NCI-H2171 treated with DMSO at 0.1 percent for 48 hours (cell line): ENCODE measurements at regions not wholly inside any gene's neighbourhood (a gene's known extent, or its start where the extent isn't known, plus 50 kb on each side); places are given as distances from the start of the nearest gene placed in this dataset.
"Not testable (repeated sequence)": the region's sequence is repeated elsewhere in the genome, so short reads cannot be mapped to it uniquely, and the experiment has no call there.

ENCODE experiments used
- DNase-seq: peaks from one replicate; lab custom pipeline; 2025; lab: John Stamatoyannopoulos, UW

DNA sequence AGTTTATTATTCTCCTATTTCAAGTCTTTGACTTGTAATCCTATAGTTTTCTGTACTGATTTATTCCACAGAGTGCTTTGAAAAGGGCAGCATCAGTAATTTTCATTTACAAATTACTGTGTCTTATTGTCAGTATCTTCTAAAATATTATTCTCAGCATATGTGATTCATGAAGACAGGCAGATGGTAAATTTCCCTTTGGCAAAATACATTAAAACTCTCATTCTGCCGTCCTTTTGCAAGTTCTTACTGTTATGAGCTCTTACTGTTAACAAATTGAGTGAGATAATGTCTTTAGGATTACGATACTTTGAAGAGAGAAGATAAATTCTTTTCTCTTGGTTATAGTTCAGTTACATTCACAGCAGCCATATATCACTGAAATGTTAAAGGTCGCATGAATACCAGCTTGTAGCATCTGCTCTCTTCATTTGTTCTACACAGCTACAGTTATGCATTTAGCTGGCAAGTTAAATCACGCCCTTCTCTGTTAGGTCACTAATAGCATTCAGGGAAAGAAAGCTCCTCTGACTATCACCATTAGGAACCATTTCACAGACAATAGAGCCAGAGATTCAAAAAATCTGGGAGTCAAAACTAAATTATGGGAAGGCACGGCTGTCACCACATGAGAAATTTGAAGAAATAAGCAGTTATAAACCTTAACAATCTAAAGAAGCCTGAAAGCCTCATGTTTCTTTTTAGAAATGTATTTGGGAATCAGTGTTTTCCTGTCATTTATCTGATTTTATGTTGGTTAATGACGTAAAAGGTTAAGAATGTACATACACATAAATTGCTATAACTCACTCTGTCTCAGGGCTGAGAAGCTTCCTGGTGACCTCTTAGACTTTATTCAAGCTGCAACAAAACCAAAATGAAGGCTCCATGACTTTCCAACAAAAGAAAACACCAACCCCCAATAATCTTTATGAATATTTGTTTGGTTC, 109.6 kb upstream of the SP4 start:
- no peak for DNase-seq

DNA sequence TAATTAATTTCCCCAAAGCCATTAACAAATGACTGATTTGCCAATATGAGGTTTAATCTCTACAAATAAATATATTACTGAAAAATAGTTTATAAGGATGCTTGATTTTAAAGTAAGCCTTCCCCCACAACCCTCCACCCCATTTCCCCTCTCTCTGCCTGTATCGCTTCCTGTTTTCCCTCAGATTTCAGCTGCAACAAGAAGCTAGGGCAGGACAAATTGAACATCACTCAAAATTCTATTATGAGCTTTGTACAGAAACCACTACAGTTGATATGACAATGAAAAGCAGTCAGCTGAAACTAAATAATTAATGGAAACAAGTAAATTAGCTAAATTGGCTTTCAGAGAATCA, 109.0 kb upstream of the SP4 start:
- no peak for DNase-seq

DNA sequence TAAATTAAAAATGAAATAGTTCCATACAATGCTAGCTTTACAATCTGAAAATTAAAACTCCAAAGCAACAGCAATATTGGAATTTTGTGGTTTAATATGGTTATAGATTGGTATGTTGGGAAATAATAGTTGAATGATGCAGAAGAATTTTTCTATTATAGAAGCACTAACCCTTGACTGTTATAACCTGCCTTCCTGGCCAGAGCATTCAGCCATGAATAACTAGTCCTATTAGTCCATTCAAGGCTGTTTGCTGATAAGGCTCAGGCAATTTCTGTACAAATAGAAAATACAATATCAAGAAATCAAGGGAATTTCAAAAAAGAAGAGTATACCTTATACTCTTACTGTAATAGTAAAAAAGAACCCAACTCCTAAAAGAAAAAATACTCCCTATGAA, 101.6 kb upstream of the SP4 start:
- no peak for DNase-seq

DNA sequence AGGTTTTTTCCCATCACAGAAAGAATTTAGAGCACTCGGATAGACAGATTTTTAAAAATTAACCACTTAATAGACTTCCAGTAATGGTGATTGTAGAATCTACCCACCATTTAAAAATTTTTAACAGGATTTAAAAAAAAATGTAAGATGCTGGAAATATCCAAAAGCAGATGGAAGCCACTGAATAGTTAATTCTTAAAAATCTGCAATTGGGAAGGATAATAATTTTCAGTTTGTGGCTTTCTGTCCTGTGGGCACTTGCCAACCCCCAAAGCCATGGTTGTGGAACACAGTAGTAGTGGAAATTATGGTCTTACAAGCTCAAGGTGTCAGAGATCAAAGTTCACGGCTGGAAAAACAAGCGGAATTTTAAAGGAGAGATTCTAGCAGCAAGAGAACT, 101.0 kb upstream of the SP4 start:
- no peak for DNase-seq

DNA sequence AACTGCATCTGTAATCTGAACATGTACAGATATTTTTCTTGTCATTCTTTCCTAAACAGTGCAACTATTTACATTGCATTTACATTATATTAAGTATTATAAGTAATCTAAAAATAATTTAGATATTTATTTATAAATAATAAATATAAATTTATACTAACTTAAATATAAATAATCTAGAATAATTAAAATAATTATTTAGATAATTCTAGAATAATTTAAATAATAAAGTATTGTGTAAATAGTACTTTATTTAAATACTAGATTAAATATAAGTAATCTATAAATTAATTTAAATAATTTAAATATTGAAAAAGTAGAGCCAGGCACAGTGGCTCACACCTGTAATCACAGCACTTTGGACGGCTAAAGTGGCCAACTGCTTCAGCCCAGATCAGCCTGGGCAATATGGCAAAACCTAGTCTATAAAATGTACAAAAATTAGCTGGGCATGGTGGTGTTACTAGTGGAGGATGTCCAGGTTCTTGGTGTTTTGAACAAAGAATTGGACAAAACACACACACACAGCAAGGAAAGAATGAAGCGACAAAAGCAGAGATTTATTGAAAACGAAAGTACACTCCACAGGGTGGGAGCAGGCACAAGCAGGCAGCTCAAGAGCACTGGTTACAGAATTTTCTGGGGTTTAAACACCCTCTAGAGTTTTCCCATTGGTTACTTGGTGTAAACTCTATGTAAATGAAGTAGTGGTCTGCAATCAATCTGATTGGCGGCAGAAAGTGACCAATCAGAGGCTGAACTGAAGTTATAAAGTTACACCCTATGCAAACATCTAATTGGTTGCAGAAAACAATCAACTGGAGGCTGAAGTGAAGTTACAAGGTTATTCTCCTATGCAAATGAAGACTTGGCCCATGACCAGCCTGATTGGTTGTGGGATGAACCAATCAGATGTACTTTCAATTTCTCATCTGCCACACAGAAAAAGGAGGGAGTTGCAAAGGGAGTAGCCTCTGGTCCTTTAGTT, 100.2 kb upstream of the SP4 start:
- DNase-seq = no peak

DNA sequence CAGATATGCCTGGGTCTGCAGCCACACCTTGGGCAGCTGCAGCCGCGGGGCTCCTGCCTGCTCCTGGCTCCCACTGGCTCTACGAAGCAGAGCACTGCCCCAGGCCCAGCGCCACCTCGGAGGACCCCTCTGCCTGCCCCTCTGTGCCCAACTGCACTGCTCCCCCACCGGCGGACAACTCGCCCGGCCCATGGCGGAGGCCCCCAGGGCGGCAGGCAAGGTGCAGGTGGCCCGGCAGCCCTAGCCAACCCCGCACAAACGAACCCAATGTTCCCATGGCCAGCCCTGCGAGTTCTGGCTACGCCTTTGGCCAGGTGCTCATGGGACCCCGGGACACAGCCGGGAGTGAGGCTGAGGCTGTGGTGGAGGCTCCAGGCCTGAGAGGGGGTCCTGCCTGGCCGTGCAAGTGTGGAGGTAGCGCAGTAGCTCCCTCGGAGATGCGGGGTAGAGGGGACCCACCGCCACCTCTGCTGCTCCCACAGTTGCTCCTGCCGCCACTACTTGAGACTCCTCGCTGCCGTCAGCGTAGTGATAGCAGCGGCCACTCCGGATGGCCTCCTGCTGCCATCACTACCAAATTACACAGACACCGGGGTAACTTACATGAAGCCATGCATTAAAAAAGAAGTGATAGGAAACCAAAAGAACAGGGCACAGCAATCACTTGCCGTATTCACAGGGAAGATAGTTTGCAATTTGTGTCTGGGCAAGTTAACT, 97.3 kb upstream of the SP4 start:
- DNase-seq = no peak

DNA sequence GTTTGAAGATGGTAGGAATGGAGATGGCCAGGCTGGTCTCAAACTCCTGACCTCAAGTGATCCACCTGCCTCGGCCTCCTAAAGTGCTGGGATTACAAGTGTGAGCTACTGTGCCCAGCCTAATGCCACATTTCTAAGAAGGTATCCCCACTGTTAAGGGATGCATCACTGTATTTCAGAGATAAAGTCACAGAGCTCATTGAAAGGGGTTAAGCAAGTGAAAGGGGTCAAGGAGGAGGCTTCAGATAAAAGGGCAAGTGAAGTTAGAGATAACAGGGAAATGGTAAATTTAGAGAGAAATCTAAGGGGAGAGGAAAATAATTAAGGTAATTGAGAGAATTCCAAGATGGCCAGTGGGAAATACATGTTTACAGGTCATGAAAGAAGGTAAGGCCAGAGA, 93.0 kb upstream of the SP4 start:
- DNase-seq = no peak

DNA sequence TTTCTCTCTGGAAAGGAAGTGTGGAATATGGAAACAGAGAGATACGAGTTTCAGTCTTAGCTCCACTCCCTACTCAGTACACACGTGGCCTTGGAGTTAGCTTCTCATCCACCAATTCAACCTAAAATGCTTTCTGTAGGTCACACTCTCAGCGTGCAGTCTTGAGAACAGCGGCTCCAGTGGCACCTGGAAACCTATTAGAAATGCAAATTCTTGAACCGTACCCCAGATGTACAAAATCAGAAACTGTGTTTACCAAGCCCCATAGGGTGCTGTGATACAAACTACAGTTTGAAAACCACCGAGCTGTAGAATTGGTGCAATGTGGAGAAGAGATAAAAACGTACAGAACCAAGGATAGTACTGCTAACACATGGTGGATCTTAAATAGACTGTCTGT, 91.1 kb upstream of the SP4 start:
- no peak for DNase-seq

DNA sequence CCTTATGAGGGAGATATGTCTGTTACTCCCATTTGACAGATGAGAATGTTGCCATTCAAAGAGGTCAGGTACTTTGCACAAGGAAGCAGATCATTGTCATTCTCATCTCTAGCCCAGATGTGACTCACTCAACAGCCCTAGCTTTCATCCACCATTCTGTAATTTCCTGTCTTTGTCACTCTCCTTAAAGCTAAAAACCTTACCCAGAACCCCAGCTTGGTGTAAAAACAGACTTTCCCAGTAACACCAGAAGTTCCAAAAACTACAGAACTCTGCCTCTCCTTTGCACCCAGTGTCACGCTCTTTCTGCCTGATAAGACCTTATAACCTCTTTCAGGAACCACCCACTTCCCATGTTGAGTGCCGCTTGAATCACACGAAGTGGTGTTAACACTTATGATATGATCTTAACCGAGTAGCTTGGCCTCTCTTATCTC, 89.1 kb upstream of the SP4 start:
- no peak for DNase-seq

DNA sequence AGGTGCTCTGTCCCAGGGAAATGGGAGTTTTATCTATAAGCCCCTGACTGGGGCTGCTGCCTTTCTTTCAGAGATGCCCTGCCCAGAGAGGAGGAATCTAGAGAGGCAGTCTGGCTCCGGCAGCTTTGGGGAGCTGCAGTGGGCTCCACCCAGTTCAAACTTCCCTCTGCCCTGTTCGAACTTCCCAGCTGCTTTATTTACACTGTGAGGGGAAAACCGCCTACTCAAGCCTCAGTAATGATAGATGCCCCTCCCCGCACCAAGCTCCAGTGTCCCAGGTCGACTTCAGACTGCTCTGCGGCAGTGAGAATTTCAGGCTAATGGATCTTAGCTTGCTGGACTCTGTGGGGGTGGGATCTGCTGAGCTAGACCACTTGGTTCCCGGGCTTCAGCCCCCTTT, 83.0 kb upstream of the SP4 start:
- not testable (repeated sequence) for DNase-seq

DNA sequence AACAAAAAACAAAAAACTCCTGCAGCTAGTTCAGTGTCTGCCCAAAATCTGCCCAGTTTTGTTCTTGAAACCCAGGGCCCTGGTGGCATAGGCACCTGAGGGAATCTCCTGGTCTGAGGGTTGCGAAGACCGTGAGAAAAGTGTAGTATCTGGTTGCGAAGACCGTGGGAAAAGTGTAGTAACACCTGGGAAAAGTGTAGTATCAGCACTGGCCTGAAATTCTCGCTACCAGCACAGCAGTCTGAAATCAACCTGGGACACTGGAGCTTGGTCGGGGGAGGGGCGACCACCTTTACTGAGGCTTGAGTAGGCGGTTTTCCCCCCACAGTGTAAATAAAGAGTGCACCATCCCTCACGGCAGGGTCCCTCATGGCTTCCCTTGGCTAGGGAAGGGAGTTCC, 82.5 kb upstream of the SP4 start:
- DNase-seq = no peak

DNA sequence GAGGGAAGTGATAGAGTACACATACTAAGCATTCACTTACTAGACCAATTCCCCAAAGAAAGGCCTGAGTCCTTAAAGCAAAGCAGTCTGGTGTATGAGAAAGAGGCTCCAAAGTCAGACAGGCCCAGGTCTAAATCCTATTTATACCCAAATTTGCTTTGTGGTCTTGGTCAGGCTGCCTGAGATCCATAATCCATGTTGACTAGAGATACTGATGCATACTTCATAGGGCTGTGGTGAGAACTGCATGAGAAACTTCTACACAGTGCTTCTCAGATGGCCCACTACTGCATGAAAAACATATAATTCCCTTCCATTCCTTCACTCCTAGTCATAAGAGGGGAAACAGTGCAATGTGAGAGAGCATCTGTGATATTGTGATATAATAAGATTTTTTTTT, 81.6 kb upstream of the SP4 start:
- DNase-seq = no peak

DNA sequence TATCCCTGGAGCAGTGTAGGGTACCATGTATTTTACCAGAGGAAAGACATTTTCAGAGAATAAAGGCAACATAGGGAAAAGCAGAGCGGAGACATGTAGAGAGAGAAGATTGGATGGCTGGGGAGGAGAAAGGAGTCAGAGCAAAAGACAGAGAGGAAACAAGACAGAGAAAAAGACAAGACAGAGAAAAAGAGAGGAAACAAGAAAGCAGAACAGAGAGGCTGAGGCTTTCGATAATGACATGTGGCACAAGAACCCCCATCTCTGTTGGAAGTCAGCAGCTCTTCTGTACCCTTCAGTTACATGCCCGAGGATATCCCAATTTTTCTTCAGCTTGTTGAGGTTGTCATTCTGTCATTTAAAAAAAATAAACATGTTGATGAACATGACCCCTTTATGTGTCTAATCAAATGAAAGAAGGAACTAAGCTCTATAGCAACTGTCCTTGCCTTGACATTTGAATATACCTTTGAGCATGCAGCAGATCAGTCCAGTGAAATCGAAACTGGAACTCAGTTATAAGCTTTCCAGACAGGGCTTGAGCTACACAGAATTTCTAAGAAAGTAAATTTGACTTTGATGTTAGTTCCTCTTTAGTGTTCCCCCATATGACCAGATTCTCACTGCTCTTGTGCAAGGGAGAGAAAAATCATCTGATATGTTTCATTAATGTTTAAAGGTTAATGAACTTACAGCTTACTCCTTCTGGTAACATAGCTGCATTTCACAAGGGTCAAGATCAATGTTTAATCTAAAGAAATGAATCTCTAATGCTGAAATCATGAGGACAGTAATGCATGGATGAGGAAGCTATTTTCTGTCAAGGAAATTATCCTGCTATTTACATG, 75.1 kb upstream of the SP4 start:
- DNase-seq = no peak

DNA sequence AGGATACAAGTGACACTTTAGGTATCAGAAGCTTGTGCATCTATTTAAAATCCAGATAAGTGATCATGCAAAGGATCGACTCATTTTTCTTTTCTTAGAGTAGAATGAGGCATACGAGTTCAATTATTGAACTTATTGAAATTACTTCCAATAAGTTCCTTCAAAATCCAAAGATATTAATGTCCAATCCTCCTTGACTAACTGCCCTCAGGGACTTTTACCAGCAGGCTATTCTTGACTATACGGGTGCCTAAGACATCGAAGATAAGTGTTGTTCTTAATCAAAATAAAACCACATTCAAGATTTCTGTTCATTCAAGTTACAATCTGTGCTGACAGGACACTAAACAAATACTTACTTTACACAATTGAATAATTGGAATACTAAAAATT, 74.5 kb upstream of the SP4 start:
- DNase-seq = no peak

DNA sequence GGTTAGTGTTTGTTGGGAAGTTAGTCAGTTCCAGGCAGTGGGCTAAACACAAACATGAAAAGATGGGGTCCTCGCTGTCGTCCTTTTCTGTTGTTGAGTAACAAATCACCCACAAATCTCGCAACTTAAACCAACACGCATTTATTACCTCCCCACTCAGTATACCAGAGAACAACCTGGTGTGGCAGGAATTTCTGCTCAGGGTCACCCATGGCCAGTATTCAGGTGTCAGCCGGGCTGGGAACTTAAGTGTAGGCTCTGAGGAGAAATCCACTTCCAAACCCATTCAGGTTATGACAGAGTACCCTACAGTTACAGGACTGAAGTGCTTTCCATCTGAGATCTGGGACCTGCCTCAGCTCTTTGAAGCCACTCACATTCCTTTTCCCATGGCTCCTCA, 73.6 kb upstream of the SP4 start:
- no peak for DNase-seq

DNA sequence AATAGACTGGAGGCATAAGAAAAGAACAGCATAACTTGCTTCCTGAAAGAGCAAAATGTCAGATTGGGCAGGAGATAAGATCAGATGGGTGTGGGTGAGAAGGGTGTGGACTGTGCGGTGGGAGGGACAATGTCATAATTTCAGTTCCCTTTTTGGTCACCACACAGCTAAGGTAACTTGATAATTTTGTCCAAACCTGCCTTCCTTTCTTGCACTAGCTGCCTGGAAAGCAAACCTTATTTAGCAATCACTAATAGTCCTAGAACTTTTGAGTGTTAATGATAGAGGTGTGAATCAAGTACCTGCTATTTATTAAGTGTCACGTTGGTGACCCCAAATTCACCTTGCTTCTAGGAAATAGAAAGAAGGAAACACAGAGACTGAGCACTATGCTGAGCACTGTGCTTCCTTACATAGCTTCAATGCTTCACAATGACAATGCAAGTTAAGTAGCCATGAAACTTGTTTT, 72.4 kb upstream of the SP4 start:
- DNase-seq = no peak

DNA sequence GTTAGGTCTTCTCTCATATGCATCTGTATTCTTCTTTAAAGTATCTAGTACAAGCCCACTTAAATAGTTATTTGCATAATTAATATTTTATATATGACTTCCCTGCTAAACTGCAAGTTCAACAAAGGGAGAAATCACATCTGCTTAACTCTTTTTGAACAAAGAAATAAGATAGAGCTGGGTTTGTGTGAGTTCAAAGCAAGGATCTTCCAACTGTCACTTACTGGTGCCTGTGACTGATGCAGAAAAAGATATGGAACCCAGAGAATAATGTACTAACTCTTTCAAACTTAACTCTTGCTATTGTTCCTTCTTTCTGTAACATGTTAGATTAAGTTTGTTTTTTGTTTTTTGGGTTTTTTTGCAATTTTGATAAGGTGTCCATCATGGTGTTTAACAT, 71.3 kb upstream of the SP4 start:
- DNase-seq = no peak

DNA sequence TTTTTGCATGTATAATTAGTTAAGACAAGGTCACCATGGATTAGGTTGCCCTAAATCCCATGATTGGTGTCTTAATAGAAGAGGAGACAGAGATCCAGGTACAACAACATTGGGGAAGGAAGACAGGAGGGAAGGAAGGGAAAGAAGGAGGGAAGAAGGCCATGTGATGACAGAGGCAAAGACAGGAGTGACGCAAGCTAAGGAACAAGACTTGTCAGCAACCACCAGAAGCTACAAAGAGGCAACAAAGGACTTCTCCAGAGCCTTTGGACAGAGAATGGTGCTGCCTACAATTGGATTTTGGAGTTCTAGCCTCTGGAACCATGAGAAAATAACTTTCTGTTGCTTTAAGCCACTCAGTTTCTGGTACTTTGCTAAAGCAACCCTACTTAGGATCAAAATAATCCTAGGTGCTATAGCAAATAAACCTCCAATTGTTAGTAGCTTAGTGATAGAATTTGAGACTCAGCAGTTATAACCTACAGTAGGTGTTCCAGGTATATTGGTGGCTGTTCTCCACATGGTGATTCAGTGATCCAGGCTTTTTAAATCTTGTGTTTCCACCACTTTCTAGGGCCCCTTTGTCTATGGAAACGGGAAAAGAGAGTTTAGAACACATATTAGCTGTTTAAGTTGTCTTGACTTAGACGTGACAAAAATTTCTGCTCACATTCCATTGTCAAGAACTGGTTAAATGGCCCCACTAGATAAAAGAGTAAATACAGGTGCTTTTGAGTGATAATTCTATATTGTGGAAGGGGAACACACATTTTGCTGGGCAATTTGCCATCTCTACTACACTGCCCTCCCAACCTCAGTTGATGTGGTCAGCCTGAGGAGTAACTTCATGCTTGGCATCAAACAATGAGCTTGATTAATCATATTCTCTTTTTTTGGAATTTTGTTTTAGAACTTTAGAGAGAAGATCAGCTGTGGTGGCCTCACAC, 70.5 kb upstream of the SP4 start:
- DNase-seq = no peak

DNA sequence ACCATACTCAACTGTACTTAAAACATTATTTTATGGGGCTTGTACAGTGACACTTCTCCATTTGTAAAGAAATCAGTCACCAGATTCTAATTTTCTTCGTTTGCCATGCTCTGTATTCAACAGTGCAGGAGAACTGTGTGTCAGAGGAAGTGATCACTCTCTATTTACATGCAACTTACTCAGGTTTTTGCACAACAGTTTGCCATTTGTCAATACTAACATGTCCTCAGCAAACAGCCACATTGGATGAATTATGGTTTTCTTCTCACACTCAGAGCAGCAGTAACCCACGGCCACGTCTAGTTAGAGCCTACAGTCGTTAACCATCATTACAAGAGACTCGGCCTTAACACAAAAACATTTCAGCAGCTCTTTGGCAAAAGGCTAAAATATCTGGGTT, 69.2 kb upstream of the SP4 start:
- DNase-seq = no peak

DNA sequence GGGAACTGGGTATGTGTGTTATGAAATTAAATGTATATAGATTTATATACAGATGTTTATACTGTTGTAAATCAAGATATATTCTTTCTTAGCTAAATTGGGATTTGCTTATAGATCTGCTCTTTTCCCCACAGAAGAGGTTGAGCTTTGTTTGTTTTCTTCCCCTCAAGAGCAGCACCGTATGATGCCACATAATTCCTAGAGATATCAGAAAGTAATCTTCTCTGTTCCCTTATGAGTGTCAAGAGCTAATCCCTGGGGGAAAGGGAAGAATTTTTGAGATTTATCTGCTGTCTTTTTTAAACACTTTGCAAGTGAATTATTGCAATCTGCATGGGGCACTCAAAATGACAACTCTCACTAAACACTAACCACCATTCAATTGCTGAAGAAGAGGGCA, 68.7 kb upstream of the SP4 start:
- no peak for DNase-seq
